GM19463 (cell line): ENCODE measurements at regions not wholly inside any gene's neighbourhood (a gene's known extent, or its start where the extent isn't known, plus 50 kb on each side); places are given as distances from the start of the nearest gene placed in this dataset.

Source experiments
- ATAC-seq: cut with Tn5 transposase; IDR thresholded peaks from one replicate; pipeline ENCODE4 v1.9.1; 2021; ENCODE audit warnings: mild to moderate bottlenecking, moderate library complexity; ENCODE audit not compliant: unreplicated experiment

GRCh38 chrY:15594179-15594578 lies 1069.8 kb downstream of the NLGN4Y start:
- no peak for ATAC-seq

- no peak for ATAC-seq
These were observed 1076.2 kb downstream of the NLGN4Y start for GRCh38 chrY:15600565-15600964.

GRCh38 chrY:15624370-15624769 lies 1100.0 kb downstream of the NLGN4Y start:
- ATAC-seq, result no peak

- no peak for ATAC-seq
These were observed 1100.6 kb downstream of the NLGN4Y start for GRCh38 chrY:15624928-15625327.

- ATAC-seq, result no peak
These were observed 1123.9 kb downstream of the NLGN4Y start for GRCh38 chrY:15648198-15648597.

- ATAC-seq, result no peak
These were observed 1125.7 kb downstream of the NLGN4Y start for GRCh38 chrY:15650056-15650455.

GRCh38 chrY:15688531-15688930 lies 1164.2 kb downstream of the NLGN4Y start:
- ATAC-seq, result no peak

GRCh38 chrY:15689994-15690393 lies 1165.7 kb downstream of the NLGN4Y start:
- ATAC-seq, result no peak

- ATAC-seq, result no peak
These were observed 1177.8 kb downstream of the NLGN4Y start for GRCh38 chrY:15702131-15702530.

GRCh38 chrY:15704906-15705305 lies 1180.6 kb downstream of the NLGN4Y start:
- ATAC-seq, result no peak

- ATAC-seq, result no peak
These were observed 1225.5 kb downstream of the NLGN4Y start for GRCh38 chrY:15749533-15750433.

- no peak for ATAC-seq
These were observed 1226.7 kb downstream of the NLGN4Y start for GRCh38 chrY:15751001-15751400.

GRCh38 chrY:15756266-15756665 lies 1231.9 kb downstream of the NLGN4Y start:
- no peak for ATAC-seq

GRCh38 chrY:15773579-15773978 lies 1249.2 kb downstream of the NLGN4Y start:
- ATAC-seq, result no peak

GRCh38 chrY:15775880-15776279 lies 1251.6 kb downstream of the NLGN4Y start:
- no peak for ATAC-seq

GRCh38 chrY:15779891-15780290 lies 1255.6 kb downstream of the NLGN4Y start:
- no peak for ATAC-seq

GRCh38 chrY:15800021-15800420 lies 1275.7 kb downstream of the NLGN4Y start:
- no peak for ATAC-seq

- no peak for ATAC-seq
These were observed 1281.7 kb downstream of the NLGN4Y start for GRCh38 chrY:15805985-15806384.

- no peak for ATAC-seq
These were observed 1289.9 kb downstream of the NLGN4Y start for GRCh38 chrY:15814241-15814640.
